ENCODE measurements at regions not wholly inside any gene's neighbourhood (a gene's known extent, or its start where the extent isn't known, plus 50 kb on each side); places are given as distances from the start of the nearest gene placed in this dataset.

GRCh38 chrX:139287155-139287924, 243.2 kb upstream of the F9 start:
- TF ChIP-seq CTCF (IDR thresholded peaks at IDR 0.05) (no peak), POLR2A (IDR thresholded peaks at IDR 0.05) (no peak)

Data from Peyer's patch (tissue), 4 donors.